ENCODE measurements at regions not wholly inside any gene's neighbourhood (a gene's known extent, or its start where the extent isn't known, plus 50 kb on each side); places are given as distances from the start of the nearest gene placed in this dataset.

DNA sequence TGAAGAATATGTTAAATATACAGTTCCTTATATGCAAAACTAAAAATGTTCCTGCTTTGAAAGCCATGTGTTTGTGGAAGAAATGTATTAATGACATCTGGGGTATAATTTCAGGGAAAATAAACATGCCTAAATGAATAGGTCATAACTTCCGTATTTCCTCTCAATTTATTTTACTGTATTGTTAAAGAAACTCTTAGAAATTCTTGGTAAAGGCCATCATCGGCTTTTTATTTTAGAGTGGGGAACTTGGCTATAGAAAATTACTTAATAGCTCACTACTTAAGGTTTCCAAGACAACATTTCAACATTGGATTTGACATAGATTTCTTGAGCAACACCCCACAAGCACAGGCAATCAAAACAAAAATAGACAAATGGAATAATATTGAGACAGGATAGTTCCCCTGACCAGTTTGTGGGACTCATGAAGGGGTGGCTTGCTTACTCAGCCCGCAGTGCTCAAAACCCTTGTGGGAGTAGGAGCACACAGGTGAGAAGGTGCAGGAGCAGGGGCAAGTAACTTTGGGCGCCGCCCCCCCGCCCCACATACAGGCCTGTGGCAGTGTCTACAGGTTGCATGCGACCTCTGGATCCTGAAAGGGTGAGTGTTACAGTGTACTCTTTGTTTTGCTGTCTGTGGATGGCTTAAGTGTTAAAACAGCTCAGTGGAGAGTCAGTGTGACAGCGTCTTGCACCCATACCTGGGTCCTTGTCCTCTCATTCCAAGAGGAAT lies 891.4 kb upstream of the C9orf72 start:
- TF ChIP-seq CTCF (IDR thresholded peaks at IDR 0.05) (no peak), EZH2phosphoT487 (IDR thresholded peaks at IDR 0.05) (no peak)

All from neural progenitor cell (in vitro differentiated cells).